Mesothelial cell of epicardium (in vitro differentiated cells): ENCODE measurements at regions not wholly inside any gene's neighbourhood (a gene's known extent, or its start where the extent isn't known, plus 50 kb on each side); places are given as distances from the start of the nearest gene placed in this dataset.

Experiments used
- DNase-seq, 2 experiments: peaks; one replicate each; pipeline ENCODE4 v3.0.0; 2021; ENCODE audit warnings: low spot score in 2 of 2; ENCODE audit not compliant: unreplicated experiment in 2 of 2
- H3K27ac Mint-ChIP-seq: 2 replicates; pipeline ENCODE4 v1.8.0; 2021; ENCODE audit warnings: mixed read lengths
- H3K27me3 Mint-ChIP-seq: 2 replicates; pipeline ENCODE4 v1.8.0; 2021; ENCODE audit warnings: low read depth, mixed read lengths
- H3K36me3 Mint-ChIP-seq: 2 replicates; pipeline ENCODE4 v1.8.0; 2021; ENCODE audit warnings: mixed read lengths
- H3K4me1 Mint-ChIP-seq: 2 replicates; pipeline ENCODE4 v1.8.0; 2021; ENCODE audit warnings: mixed read lengths
- H3K4me3 Mint-ChIP-seq: 2 replicates; pipeline ENCODE4 v1.8.0; 2021; ENCODE audit warnings: mild to moderate bottlenecking, moderate library complexity, mixed read lengths
- H3K9me3 Mint-ChIP-seq: 2 replicates; pipeline ENCODE4 v1.8.0; 2021; ENCODE audit warnings: mixed read lengths
- CTCF ChIP-seq: fragments of 200-600 bp; sonication (generic); IDR thresholded peaks from one replicate; pipeline ENCODE4 v1.5.0; 2021; ENCODE audit warnings: antibody characterized with exemption; ENCODE audit not compliant: unreplicated experiment

GRCh38 chr14:85252011-85252410 lies 277.9 kb upstream of the FLRT2 start:
- no peaks in the 10 kb centered on the region for H3K27me3 Mint-ChIP-seq
- H3K36me3 Mint-ChIP-seq: no peaks in the 10 kb centered on the region
- H3K27ac Mint-ChIP-seq: no peak overlapping the region
- H3K9me3 Mint-ChIP-seq: peaks cover 4% of the 10 kb centered on the region
- no peak for TF ChIP-seq CTCF
- peaks cover 36% of the 10 kb centered on the region for H3K4me1 Mint-ChIP-seq
- no peak for DNase-seq
- no peak overlapping the region for H3K4me3 Mint-ChIP-seq

- no peaks in the 10 kb centered on the region for H3K27me3 Mint-ChIP-seq
- H3K4me1 Mint-ChIP-seq: peaks cover 24% of the 10 kb centered on the region
- no peak overlapping the region for H3K27ac Mint-ChIP-seq
- H3K4me3 Mint-ChIP-seq: no peak overlapping the region
- no peaks in the 10 kb centered on the region for H3K36me3 Mint-ChIP-seq
- H3K9me3 Mint-ChIP-seq: peaks cover 3% of the 10 kb centered on the region
- DNase-seq: no peak
- no peak for TF ChIP-seq CTCF
These were observed 275.2 kb upstream of the FLRT2 start for GRCh38 chr14:85254711-85255110.

GRCh38 chr14:85257287-85257686 lies 272.7 kb upstream of the FLRT2 start:
- DNase-seq: no peak
- H3K36me3 Mint-ChIP-seq: no peaks in the 10 kb centered on the region
- no peak for TF ChIP-seq CTCF
- peaks cover 16% of the 10 kb centered on the region for H3K4me1 Mint-ChIP-seq
- H3K27ac Mint-ChIP-seq: no peak overlapping the region
- H3K4me3 Mint-ChIP-seq: no peak overlapping the region
- no peaks in the 10 kb centered on the region for H3K27me3 Mint-ChIP-seq
- H3K9me3 Mint-ChIP-seq: peaks cover 20% of the 10 kb centered on the region

DNA sequence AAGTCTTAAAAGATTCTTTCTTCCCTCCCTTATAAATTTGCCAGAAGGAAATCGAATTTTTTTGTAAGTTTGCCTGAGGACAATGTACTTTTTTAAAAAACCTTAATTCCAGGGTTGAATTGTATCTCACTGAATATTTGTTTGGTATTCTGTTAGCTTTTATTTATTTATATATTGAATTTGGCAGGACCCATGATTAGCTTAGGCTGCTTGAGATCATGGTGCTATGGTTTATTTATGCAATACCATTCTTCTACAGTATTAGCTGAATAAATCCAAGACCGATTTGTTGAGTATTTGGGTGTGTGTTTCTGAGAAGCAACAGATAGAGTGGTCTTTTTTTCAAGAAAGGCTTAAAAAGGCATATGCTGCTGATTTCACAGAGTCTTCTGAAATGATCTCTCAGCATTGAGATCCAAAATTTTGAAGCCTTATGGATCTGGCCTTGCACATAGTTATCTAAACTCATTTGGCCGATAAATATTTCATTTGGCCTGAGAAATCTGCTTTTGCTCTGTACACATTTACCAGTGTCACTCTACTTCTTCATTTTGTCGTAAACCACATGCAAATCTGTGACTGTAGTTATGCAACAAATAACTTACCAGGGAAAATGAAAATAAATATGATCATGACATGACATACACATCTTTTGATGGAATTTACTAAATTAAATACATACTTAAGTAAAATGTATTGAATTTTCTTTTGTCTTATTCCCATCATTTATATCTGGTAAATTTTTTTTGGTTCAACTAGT lies 265.8 kb upstream of the FLRT2 start:
- H3K36me3 Mint-ChIP-seq: no peaks in the 10 kb centered on the region
- peaks cover 26% of the 10 kb centered on the region for H3K9me3 Mint-ChIP-seq
- H3K27ac Mint-ChIP-seq: no peak overlapping the region
- DNase-seq: no peak
- H3K4me3 Mint-ChIP-seq: no peak overlapping the region
- TF ChIP-seq CTCF: no peak
- peaks cover 1% of the 10 kb centered on the region for H3K4me1 Mint-ChIP-seq
- H3K27me3 Mint-ChIP-seq: no peaks in the 10 kb centered on the region

DNA sequence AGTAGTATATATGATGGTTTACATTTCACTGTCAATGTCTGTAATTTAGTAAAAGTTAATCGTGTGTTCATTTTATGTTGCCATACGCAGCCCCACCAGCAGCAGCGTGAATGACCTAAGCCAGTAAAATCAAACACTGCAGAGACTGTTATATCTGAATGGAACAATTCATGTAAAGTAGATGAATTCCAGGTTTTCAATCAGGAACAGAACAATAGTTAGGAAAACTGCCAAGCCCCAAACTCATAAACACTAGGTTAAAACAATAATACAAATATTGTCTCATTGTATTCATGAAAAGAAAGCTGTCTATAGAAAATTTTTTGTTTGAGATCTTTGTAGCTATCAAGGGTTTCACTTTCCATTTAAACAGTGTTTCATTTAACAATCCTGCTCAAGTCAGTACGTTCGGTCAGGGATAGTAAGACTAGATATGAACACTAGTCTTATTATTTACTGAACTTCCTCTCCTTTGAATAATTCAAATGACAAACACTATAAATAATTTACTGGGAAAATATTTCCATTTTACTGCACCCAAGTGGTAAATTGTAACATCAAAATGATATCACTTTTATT lies 256.8 kb upstream of the FLRT2 start:
- peaks cover 7% of the 10 kb centered on the region for H3K4me1 Mint-ChIP-seq
- DNase-seq: no peak
- no peaks in the 10 kb centered on the region for H3K27me3 Mint-ChIP-seq
- no peak overlapping the region for H3K27ac Mint-ChIP-seq
- TF ChIP-seq CTCF: no peak
- H3K4me3 Mint-ChIP-seq: no peak overlapping the region
- H3K36me3 Mint-ChIP-seq: no peaks in the 10 kb centered on the region
- no peaks in the 10 kb centered on the region for H3K9me3 Mint-ChIP-seq
